ENCODE measurements at regions not wholly inside any gene's neighbourhood (a gene's known extent, or its start where the extent isn't known, plus 50 kb on each side); places are given as distances from the start of the nearest gene placed in this dataset.

GRCh38 chr11:130700092-130700491 lies 216.2 kb downstream of the SNX19 start:
- H3K4me1 ChIP-seq, result no peaks in the 10 kb centered on the region
- no peak for TF ChIP-seq POLR2A (IDR thresholded peaks at IDR 0.05)
- no peak for TF ChIP-seq EP300 (IDR thresholded peaks at IDR 0.05)
- no peak for TF ChIP-seq CTCF (IDR thresholded peaks at IDR 0.05)
- no peak overlapping the region for H3K4me3 ChIP-seq
- no peaks in the 10 kb centered on the region for H3K9me3 ChIP-seq
- no peak overlapping the region for H3K27ac ChIP-seq
- no peaks in the 10 kb centered on the region for H3K27me3 ChIP-seq
- H3K36me3 ChIP-seq, result no peaks in the 10 kb centered on the region
- DNase-seq (ENCODE audit: low spot score in 2 of 2), result no peak

DNA sequence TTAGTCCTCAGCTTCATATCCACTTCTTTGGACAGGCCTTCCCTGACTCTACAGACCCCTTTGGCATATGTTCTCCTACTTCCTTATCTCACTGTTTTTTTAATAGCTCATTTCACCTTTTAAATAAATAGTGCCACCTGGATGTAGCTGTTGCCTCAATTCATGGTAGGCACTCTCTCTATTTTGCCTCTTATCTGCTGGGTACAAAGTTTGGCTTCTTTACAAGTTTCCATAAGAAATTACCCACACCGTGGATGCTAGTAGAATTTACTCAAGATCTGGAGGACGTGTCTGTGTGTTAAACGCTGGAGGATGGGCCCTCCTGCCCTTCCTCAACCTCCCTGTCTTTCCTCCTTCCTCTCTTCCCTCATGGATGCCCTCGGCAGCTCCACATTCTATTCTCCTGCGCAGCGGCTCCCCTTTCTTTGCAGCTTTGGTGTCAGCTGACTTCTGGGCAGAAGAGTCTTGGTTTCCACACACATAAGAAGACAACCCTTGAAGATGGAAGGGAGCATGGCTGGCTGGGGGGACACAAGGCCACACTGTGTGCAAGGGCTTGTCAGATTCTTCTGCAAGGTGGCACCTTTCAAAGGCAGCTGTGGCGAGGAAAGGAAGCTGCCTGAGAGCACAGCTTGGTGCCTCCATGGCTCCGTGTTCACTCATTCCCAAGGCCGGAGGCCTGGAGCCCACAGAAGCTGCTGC lies 212.6 kb downstream of the SNX19 start:
- no peaks in the 10 kb centered on the region for H3K4me1 ChIP-seq
- no peaks in the 10 kb centered on the region for H3K27me3 ChIP-seq
- 91 to 93% methylated on average over 9 of the region's 9 CpGs for WGBS, 2 donors
- TF ChIP-seq POLR2A (IDR thresholded peaks at IDR 0.05) (no peak), CTCF (IDR thresholded peaks at IDR 0.05) (no peak), EP300 (IDR thresholded peaks at IDR 0.05) (no peak)
- no peak overlapping the region for H3K27ac ChIP-seq
- DNase-seq (ENCODE audit: low spot score in 2 of 2), result no peak
- H3K9me3 ChIP-seq, result no peaks in the 10 kb centered on the region
- no peak overlapping the region for H3K4me3 ChIP-seq
- H3K36me3 ChIP-seq, result no peaks in the 10 kb centered on the region

DNA sequence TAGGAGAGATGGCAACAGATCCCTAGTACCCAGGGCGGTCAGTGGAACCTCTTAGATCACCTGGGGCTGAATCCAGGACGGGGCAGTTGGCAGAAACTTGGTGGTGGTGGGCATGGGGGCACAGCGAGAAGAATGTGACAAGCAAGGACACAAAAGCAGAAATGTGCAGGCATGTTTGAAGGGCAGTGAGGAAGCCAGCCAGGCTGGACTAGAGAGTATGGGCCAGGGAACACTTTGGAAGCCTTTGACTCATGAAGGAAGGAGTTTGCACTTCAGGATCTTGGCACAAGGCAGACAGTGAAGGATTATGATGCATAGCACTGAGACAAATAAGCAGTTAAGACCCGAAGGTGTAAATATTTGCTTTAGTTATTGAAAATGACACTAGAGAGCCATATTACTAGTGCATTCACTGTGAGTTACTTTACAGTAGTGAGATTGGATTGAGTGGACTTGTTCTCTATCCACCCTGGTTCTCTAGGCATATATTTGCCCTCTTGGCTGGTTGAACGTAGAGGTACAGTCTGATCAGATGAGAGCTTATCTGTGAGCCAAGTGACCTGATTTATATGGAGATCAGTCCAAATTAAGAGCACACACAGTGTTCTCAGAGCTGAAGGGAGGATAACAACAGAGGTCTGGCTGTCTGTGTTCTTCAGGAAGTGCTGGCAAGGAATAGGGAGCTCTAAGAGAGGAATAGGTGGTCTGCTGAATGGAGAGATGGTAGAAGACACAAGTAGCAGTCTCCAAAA lies 210.4 kb downstream of the SNX19 start:
- TF ChIP-seq CTCF (IDR thresholded peaks at IDR 0.05) (no peak), EP300 (IDR thresholded peaks at IDR 0.05) (no peak), POLR2A (IDR thresholded peaks at IDR 0.05) (no peak)
- no peaks in the 10 kb centered on the region for H3K36me3 ChIP-seq
- no peak overlapping the region for H3K27ac ChIP-seq
- DNase-seq (ENCODE audit: low spot score in 2 of 2), result no peak
- H3K4me1 ChIP-seq, result no peaks in the 10 kb centered on the region
- no peaks in the 10 kb centered on the region for H3K27me3 ChIP-seq
- 81 to 83% methylated on average over 5 of the region's 5 CpGs for WGBS, 2 donors
- H3K4me3 ChIP-seq, result no peak overlapping the region
- peaks cover 0 to 7% (median 0%) of the 10 kb centered on the region in 4 donors for H3K9me3 ChIP-seq

DNA sequence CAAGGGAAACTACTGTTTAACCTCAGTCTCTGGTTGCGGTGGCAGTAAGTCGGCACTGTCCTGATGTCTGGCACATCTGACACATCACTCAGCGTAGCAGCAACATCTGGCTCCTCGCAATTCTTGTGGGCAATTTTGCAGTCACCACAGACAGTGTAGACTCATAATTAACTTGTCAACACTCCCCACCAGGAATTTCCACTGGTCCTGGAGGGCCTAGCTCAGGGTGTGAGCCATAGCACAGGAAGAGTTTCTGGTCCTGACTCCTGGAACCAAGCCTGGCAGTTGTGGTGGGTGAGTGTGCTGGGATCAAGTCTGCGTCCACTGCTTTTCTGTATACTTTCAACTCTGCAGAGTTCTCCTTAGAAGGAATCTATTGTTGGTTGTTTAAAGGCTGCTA lies 209.7 kb downstream of the SNX19 start:
- H3K4me1 ChIP-seq, result no peaks in the 10 kb centered on the region
- peaks cover 0 to 7% (median 0%) of the 10 kb centered on the region in 4 donors for H3K9me3 ChIP-seq
- TF ChIP-seq POLR2A (IDR thresholded peaks at IDR 0.05) (no peak), EP300 (IDR thresholded peaks at IDR 0.05) (no peak), CTCF (IDR thresholded peaks at IDR 0.05) (no peak)
- H3K4me3 ChIP-seq, result no peak overlapping the region
- H3K36me3 ChIP-seq, result no peaks in the 10 kb centered on the region
- 92% methylated on average over 5 of the region's 5 CpGs for WGBS, 2 donors
- H3K27ac ChIP-seq, result no peak overlapping the region
- no peaks in the 10 kb centered on the region for H3K27me3 ChIP-seq
- DNase-seq (ENCODE audit: low spot score in 2 of 2), result no peak

- H3K27ac ChIP-seq, result no peak overlapping the region
- 89 to 95% methylated on average over 4 of the region's 4 CpGs for WGBS, 2 donors
- H3K27me3 ChIP-seq, result no peaks in the 10 kb centered on the region
- no peaks in the 10 kb centered on the region for H3K36me3 ChIP-seq
- no peaks in the 10 kb centered on the region for H3K4me1 ChIP-seq
- DNase-seq (ENCODE audit: low spot score in 2 of 2), result no peak
- H3K9me3 ChIP-seq, result peaks cover 0 to 7% (median 0%) of the 10 kb centered on the region in 4 donors
- H3K4me3 ChIP-seq, result no peak overlapping the region
- no peak for TF ChIP-seq POLR2A (IDR thresholded peaks at IDR 0.05)
- no peak for TF ChIP-seq EP300 (IDR thresholded peaks at IDR 0.05)
- no peak for TF ChIP-seq CTCF (IDR thresholded peaks at IDR 0.05)
Observed at GRCh38 chr11:130707217-130707616, 209.1 kb downstream of the SNX19 start.
